ENCODE measurements at regions not wholly inside any gene's neighbourhood (a gene's known extent, or its start where the extent isn't known, plus 50 kb on each side); places are given as distances from the start of the nearest gene placed in this dataset.

DNA sequence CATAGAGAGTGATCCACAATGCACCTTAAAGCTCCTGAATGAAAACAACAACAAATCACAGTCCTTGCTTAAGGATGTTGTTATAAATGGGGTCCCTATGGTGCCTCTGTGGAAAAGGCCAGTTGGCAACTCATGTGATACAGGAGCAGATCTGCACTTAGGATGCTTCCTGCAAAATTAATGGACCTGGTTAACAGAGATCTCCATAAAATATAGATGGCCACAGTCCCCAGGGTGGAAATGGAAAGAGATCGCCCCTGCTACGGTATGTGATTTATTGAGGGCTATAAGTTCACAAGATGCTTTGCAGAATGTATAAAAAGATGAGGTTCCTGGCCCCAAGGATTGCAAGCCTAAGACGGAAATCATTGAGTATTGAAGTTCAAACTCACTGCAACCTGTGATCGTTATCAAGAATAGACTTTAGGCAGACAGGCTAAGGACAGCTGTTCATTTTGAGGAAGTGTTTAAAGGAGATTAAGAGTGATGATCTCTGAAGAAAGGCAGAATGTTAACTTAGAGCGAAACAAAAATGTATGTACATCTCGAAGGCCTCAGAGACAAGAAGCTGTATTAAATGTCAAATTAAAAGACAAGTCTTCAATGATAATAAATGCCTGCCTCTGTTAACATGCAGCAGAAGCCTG is 174.1 kb upstream of the PLPP4 start:
- DNase-seq (ENCODE audit: low spot score) = no peak
- in situ Hi-C loops (cut with MboI; ENCODE audit: low sequenced_read_pairs, unreplicated experiment) = no loop called here
- TF ChIP-seq, protein P1, sequence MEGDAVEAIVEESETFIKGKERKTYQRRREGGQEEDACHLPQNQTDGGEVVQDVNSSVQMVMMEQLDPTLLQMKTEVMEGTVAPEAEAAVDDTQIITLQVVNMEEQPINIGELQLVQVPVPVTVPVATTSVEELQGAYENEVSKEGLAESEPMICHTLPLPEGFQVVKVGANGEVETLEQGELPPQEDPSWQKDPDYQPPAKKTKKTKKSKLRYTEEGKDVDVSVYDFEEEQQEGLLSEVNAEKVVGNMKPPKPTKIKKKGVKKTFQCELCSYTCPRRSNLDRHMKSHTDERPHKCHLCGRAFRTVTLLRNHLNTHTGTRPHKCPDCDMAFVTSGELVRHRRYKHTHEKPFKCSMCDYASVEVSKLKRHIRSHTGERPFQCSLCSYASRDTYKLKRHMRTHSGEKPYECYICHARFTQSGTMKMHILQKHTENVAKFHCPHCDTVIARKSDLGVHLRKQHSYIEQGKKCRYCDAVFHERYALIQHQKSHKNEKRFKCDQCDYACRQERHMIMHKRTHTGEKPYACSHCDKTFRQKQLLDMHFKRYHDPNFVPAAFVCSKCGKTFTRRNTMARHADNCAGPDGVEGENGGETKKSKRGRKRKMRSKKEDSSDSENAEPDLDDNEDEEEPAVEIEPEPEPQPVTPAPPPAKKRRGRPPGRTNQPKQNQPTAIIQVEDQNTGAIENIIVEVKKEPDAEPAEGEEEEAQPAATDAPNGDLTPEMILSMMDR (IDR thresholded peaks at IDR 0.05; ENCODE audit: borderline replicate concordance, control extremely low read depth, extremely low read depth, insufficient read depth, missing control alignments) = no peak

DNA sequence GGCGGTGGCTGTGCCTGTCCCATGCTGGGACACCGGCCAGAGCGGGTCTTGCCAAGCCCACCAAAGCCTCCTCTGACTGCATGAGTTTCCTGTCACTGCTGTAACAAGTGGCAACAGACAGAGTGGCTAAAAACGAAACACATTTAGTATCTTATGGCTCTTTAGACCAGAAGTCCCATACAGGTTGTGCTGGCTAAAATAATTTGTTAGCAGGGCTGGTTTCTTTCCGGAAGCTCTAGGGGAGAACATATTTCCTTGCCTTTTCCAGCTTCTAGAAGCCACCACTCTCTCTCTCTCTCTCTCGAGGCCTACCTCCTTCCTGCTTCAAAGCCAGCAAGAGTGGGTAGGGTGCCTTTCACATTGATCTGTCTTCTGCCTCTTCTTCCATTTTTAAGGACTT is 171.6 kb upstream of the PLPP4 start:
- DNase-seq (ENCODE audit: low spot score) = no peak
- TF ChIP-seq, protein P1 (IDR thresholded peaks at IDR 0.05; ENCODE audit: borderline replicate concordance, control extremely low read depth, extremely low read depth, insufficient read depth, missing control alignments) = no peak
- in situ Hi-C loops (cut with MboI; ENCODE audit: low sequenced_read_pairs, unreplicated experiment) = no loop called here

DNA sequence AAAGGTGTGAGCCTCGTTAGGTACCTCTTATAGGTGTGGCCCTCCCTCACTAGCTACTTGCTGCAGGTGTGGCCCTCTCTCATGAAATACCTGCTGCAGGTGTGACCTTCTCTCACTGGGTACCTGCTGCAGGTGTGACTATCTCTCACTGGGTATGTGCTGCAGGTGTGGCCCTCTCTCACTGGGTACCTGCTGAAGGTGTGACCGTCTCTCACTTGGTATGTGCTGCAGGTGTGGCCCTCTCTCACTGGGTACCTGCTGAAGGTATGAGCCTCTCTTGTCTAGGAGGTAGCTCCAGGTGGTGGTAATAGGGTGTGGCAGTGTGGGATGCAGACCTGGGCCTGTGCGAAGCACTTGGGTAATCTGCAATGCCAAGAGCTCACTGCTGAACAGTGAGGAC is 170.7 kb upstream of the PLPP4 start:
- TF ChIP-seq, protein P1 (IDR thresholded peaks at IDR 0.05; ENCODE audit: borderline replicate concordance, control extremely low read depth, extremely low read depth, insufficient read depth, missing control alignments) = no peak
- DNase-seq (ENCODE audit: low spot score) = no peak
- in situ Hi-C loops (cut with MboI; ENCODE audit: low sequenced_read_pairs, unreplicated experiment) = no loop called here

DNA sequence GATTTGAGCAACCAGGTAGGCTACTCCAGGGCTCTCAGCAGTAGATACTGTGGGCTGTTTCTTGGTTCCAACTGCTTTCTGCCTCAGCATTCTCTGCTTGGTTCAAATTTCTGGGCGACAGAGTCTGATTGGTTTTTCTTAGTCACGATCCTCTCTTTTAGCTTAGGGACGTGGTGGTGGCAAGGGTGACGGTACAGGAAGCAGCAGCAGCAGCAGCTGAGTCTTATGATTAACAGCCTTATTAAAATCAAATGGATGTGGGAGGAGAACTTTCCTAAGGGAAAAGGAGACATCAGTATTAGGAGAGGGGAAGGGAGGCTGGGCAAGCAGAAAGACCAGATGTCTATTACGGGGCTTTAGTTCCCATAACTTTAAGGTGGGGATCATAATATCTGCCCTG is 156.5 kb upstream of the PLPP4 start:
- no peak for DNase-seq (ENCODE audit: low spot score)
- TF ChIP-seq, protein P1 (IDR thresholded peaks at IDR 0.05; ENCODE audit: borderline replicate concordance, control extremely low read depth, extremely low read depth, insufficient read depth, missing control alignments) = no peak
- in situ Hi-C loops (cut with MboI; ENCODE audit: low sequenced_read_pairs, unreplicated experiment) = no loop called here

DNA sequence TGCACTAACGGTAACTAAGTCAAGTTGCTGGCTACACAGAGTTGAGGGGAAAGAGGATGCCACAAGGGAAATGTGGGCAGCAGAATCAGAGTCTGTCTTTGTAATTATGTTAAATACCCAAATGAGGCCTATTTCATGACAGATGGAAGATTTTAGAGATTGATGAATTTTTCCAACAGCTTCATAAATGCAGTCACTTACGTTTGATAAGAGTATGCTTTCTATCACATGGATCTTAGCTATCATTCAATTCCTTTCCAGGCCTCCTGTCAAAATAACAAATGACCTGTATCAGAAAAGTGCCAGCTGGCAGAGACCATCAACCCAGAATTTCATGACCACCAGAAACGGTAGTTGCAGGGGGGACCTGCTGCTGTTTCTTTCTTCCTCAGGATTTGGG is 148.4 kb upstream of the PLPP4 start:
- in situ Hi-C loops (cut with MboI; ENCODE audit: low sequenced_read_pairs, unreplicated experiment) = no loop called here
- TF ChIP-seq, protein P1 (IDR thresholded peaks at IDR 0.05; ENCODE audit: borderline replicate concordance, control extremely low read depth, extremely low read depth, insufficient read depth, missing control alignments) = no peak
- no peak for DNase-seq (ENCODE audit: low spot score)

DNA sequence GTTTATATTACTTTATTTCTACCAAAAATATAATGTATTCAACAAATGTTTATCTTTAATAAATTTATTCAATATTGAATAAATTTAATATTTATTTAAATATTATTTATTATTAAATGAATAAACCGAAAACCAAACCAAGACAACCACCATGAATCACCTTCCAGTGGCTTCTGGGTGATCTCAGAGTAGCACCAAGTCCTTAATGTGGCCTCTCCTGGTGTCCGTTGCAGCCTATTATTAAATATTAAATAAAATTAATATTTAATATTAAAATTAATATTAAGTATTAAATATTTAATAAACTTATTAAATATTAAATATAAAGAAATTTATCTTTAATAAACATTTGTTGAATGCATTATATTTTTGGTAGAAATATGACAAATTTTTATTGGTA is 143.3 kb upstream of the PLPP4 start:
- TF ChIP-seq, protein P1 (IDR thresholded peaks at IDR 0.05; ENCODE audit: borderline replicate concordance, control extremely low read depth, extremely low read depth, insufficient read depth, missing control alignments) = no peak
- in situ Hi-C loops (cut with MboI; ENCODE audit: low sequenced_read_pairs, unreplicated experiment) = no loop called here
- no peak for DNase-seq (ENCODE audit: low spot score)
